ENCODE measurements at regions not wholly inside any gene's neighbourhood (a gene's known extent, or its start where the extent isn't known, plus 50 kb on each side); places are given as distances from the start of the nearest gene placed in this dataset.

- FAIRE-seq: no peak
- H3K4me2 ChIP-seq (ENCODE audit: low read length): no peak overlapping the region
- no peaks in the 10 kb centered on the region for H3K36me3 Mint-ChIP-seq (ENCODE audit: low read depth, unreplicated experiment)
- no peaks in the 10 kb centered on the region for H3K36me3 ChIP-seq (ENCODE audit: insufficient read depth, low read length)
- H3K4me1 Mint-ChIP-seq (ENCODE audit: low read depth, unreplicated experiment): no peaks in the 10 kb centered on the region
- DNase-seq (ENCODE audit: low read depth): no peak
- no peak overlapping the region for H3K9ac ChIP-seq (ENCODE audit: low read length)
- H3K27ac ChIP-seq (ENCODE audit: low read depth, low read length): no peak overlapping the region
- no peaks in the 10 kb centered on the region for H4K20me1 ChIP-seq (ENCODE audit: insufficient read depth, low read length)
- peaks cover 4% of the 10 kb centered on the region for H3K27me3 Mint-ChIP-seq (ENCODE audit: low read depth, unreplicated experiment)
- H3K79me2 ChIP-seq (ENCODE audit: insufficient read depth, low read length): no peaks in the 10 kb centered on the region
- no peaks in the 10 kb centered on the region for H3K27me3 ChIP-seq (ENCODE audit: insufficient read depth, low read length)
- no peak overlapping the region for H3K4me3 ChIP-seq (ENCODE audit: insufficient read depth, low read depth, low read length)
- no peak overlapping the region for H2AFZ ChIP-seq (ENCODE audit: low read depth, low read length)
- H3K27ac Mint-ChIP-seq (ENCODE audit: unreplicated experiment): no peak overlapping the region
- H3K4me3 Mint-ChIP-seq (ENCODE audit: unreplicated experiment): no peak overlapping the region
- H3K4me1 ChIP-seq (ENCODE audit: insufficient read depth, low read length): no peaks in the 10 kb centered on the region
- H3K9me3 Mint-ChIP-seq (ENCODE audit: unreplicated experiment): peaks cover 1% of the 10 kb centered on the region
- no peaks in the 10 kb centered on the region for H3K9me3 ChIP-seq (ENCODE audit: insufficient read depth, low read depth, low read length)
- TF ChIP-seq EZH2 (IDR thresholded peaks at IDR 0.05; ENCODE audit: insufficient read depth, low read length) (no peak), CTCF (IDR thresholded peaks at IDR 0.05; ENCODE audit: insufficient read depth, low read depth, low read length) (no peak)
Measured at GRCh38 chr6:105781915-105782314, 304.2 kb upstream of the PRDM1 start.

- FAIRE-seq: no peak
- Histone ChIP-seq H2AFZ (ENCODE audit: low read depth, low read length) (no peak overlapping the region), H3K36me3 (ENCODE audit: insufficient read depth, low read length) (no peaks in the 10 kb centered on the region), H3K9me3 (ENCODE audit: insufficient read depth, low read depth, low read length) (no peaks in the 10 kb centered on the region), H3K27me3 (ENCODE audit: insufficient read depth, low read length) (no peaks in the 10 kb centered on the region), H4K20me1 (ENCODE audit: insufficient read depth, low read length) (no peaks in the 10 kb centered on the region), H3K4me3 (ENCODE audit: insufficient read depth, low read depth, low read length) (no peak overlapping the region), H3K4me2 (ENCODE audit: low read length) (no peak overlapping the region), H3K9ac (ENCODE audit: low read length) (no peak overlapping the region), H3K79me2 (ENCODE audit: insufficient read depth, low read length) (no peaks in the 10 kb centered on the region), H3K4me1 (ENCODE audit: insufficient read depth, low read length) (no peaks in the 10 kb centered on the region), H3K27ac (ENCODE audit: low read depth, low read length) (no peak overlapping the region)
- peaks cover 1% of the 10 kb centered on the region for H3K9me3 Mint-ChIP-seq (ENCODE audit: unreplicated experiment)
- H3K27me3 Mint-ChIP-seq (ENCODE audit: low read depth, unreplicated experiment): peaks cover 4% of the 10 kb centered on the region
- H3K27ac Mint-ChIP-seq (ENCODE audit: unreplicated experiment): no peak overlapping the region
- DNase-seq (ENCODE audit: low read depth): no peak
- H3K4me3 Mint-ChIP-seq (ENCODE audit: unreplicated experiment): no peak overlapping the region
- no peaks in the 10 kb centered on the region for H3K4me1 Mint-ChIP-seq (ENCODE audit: low read depth, unreplicated experiment)
- no peaks in the 10 kb centered on the region for H3K36me3 Mint-ChIP-seq (ENCODE audit: low read depth, unreplicated experiment)
- TF ChIP-seq EZH2 (IDR thresholded peaks at IDR 0.05; ENCODE audit: insufficient read depth, low read length): no peak
- no peak for TF ChIP-seq CTCF (IDR thresholded peaks at IDR 0.05; ENCODE audit: insufficient read depth, low read depth, low read length)
Measured at GRCh38 chr6:105781248-105781647, 304.9 kb upstream of the PRDM1 start.

GRCh38 chr6:105780146-105780860 lies 305.8 kb upstream of the PRDM1 start:
- DNase-seq (ENCODE audit: low read depth) (peak; percentile 22), FAIRE-seq (peak; percentile 39)
- H3K36me3 ChIP-seq (ENCODE audit: insufficient read depth, low read length): no peaks in the 10 kb centered on the region
- no peaks in the 10 kb centered on the region for H3K27me3 ChIP-seq (ENCODE audit: insufficient read depth, low read length)
- H4K20me1 ChIP-seq (ENCODE audit: insufficient read depth, low read length): no peaks in the 10 kb centered on the region
- H3K9ac ChIP-seq (ENCODE audit: low read length): no peak overlapping the region
- peaks cover 4% of the 10 kb centered on the region for H3K27me3 Mint-ChIP-seq (ENCODE audit: low read depth, unreplicated experiment)
- H3K27ac Mint-ChIP-seq (ENCODE audit: unreplicated experiment): no peak overlapping the region
- no peak overlapping the region for H3K4me2 ChIP-seq (ENCODE audit: low read length)
- no peaks in the 10 kb centered on the region for H3K79me2 ChIP-seq (ENCODE audit: insufficient read depth, low read length)
- peak overlapping the region; percentile 5 for H2AFZ ChIP-seq (ENCODE audit: low read depth, low read length)
- no peaks in the 10 kb centered on the region for H3K4me1 Mint-ChIP-seq (ENCODE audit: low read depth, unreplicated experiment)
- H3K4me1 ChIP-seq (ENCODE audit: insufficient read depth, low read length): no peaks in the 10 kb centered on the region
- peaks cover 4% of the 10 kb centered on the region for H3K9me3 Mint-ChIP-seq (ENCODE audit: unreplicated experiment)
- H3K4me3 Mint-ChIP-seq (ENCODE audit: unreplicated experiment): no peak overlapping the region
- no peak overlapping the region for H3K4me3 ChIP-seq (ENCODE audit: insufficient read depth, low read depth, low read length)
- H3K27ac ChIP-seq (ENCODE audit: low read depth, low read length): no peak overlapping the region
- H3K36me3 Mint-ChIP-seq (ENCODE audit: low read depth, unreplicated experiment): no peaks in the 10 kb centered on the region
- H3K9me3 ChIP-seq (ENCODE audit: insufficient read depth, low read depth, low read length): no peaks in the 10 kb centered on the region
- TF ChIP-seq CTCF (IDR thresholded peaks at IDR 0.05; ENCODE audit: insufficient read depth, low read depth, low read length) (no peak), EZH2 (IDR thresholded peaks at IDR 0.05; ENCODE audit: insufficient read depth, low read length) (no peak)
